ENCODE measurements at regions not wholly inside any gene's neighbourhood (a gene's known extent, or its start where the extent isn't known, plus 50 kb on each side); places are given as distances from the start of the nearest gene placed in this dataset.

DNA sequence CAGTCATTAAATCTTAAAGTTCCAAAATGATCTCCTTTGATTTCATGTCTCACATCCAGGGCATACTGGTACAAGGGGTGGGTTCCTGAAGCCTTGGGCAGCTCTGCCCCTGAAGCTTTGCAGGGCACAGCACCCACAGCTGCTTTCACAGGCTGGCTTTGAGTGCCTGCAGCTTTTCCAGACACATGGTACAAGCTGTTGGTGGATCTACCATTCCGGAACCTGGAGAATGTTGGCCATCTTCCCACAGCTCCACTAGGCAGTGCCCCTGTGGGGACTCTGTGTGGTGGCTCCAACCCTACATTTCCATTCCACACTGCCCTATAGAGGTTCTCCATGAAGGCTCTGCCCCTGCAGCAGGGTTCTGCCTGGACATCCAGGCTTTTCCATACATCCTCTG lies 211.1 kb upstream of the THBS1 start:
- ATAC-seq (ENCODE audit: low FRiP score) (no peak), DNase-seq (ENCODE audit: low spot score) (no peak)
- TF ChIP-seq, protein P1, sequence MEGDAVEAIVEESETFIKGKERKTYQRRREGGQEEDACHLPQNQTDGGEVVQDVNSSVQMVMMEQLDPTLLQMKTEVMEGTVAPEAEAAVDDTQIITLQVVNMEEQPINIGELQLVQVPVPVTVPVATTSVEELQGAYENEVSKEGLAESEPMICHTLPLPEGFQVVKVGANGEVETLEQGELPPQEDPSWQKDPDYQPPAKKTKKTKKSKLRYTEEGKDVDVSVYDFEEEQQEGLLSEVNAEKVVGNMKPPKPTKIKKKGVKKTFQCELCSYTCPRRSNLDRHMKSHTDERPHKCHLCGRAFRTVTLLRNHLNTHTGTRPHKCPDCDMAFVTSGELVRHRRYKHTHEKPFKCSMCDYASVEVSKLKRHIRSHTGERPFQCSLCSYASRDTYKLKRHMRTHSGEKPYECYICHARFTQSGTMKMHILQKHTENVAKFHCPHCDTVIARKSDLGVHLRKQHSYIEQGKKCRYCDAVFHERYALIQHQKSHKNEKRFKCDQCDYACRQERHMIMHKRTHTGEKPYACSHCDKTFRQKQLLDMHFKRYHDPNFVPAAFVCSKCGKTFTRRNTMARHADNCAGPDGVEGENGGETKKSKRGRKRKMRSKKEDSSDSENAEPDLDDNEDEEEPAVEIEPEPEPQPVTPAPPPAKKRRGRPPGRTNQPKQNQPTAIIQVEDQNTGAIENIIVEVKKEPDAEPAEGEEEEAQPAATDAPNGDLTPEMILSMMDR (IDR thresholded peaks at IDR 0.05): no peak

DNA sequence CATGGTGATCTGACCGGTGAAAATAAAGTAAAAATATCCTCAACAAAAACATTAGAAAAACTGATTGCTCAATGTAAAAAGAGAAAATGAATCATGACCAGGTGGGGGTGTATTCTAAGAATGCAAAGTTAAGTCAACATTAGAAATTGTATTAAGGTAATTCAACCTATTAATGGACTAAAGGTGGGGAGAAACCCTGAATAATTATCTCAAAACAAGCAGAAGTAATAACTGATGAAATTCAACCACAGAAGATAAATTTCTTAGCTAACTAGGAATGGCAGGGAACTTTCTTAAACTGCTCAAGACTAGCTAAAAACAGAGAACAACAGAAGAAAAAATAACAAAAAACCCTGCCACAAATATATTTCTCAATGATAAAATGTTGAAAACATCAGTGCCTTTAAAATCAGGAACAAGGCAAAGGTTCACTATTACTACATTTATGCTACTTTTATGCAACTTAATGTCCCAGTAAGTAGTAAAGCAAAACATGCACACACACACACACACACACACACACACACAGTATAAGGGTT lies 204.4 kb upstream of the THBS1 start:
- ATAC-seq (ENCODE audit: low FRiP score) (no peak), DNase-seq (ENCODE audit: low spot score) (no peak)
- TF ChIP-seq, protein P1 (IDR thresholded peaks at IDR 0.05): no peak

DNA sequence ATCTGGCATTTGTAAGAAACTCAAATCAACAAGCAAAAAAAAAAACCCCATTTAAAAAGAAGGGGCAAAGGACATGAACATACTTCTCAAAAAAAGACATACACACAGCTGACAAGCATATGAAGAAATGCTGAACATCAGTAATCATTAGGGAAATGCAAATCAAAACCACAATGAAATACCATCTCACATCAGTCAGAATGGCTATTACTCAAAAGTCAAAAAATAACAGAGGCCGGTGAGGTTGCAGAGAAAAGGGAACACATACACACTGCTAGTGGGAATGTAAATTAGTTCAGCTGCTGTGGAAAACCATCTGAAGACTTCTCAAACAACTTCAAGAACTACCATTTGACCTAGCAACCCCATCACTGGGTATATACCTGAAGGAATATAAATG lies 199.4 kb upstream of the THBS1 start:
- DNase-seq (ENCODE audit: low spot score) (no peak), ATAC-seq (ENCODE audit: low FRiP score) (no peak)
- TF ChIP-seq, protein P1 (IDR thresholded peaks at IDR 0.05): no peak

DNA sequence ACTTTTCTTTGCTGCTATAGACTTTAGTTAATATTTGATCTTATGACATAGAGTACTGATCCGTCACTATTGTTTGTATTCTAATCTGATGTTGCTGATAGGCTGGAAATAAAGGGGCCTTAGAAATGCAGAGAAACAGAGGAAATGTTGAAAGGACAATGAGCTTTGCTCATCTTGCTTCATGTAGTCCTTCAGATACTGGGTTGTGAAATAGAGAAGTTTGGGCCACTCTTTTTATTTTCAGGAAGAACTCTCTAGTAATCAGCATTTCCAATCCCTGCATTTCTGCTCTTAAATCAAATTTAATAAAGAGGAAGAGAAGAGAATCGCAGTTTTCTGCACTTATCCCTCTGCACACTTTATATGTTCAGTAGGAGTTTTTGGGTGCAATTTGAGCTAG lies 192.8 kb upstream of the THBS1 start:
- no peak for DNase-seq (ENCODE audit: low spot score)
- ATAC-seq (ENCODE audit: low FRiP score): no peak
- TF ChIP-seq, protein P1 (IDR thresholded peaks at IDR 0.05): no peak

DNA sequence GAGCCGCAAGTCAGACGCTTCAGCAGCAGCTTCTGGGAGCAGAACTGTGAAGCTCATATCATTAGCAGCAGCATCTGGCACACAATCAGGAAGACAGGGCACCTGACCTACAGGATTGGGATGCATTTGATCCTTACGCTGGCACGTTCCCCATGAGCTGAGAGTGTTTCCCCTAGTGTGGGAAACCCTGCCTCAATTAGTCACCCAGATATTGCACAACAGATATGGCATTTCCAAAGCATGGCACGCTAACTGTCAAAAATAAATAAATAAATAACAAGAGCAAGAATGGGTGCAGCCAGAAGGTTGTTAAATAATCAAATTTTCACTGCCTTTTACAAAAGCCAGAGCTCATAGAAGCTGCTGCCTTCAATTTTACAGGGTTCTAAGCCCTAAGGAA lies 189.6 kb upstream of the THBS1 start:
- DNase-seq (ENCODE audit: low spot score) (no peak), ATAC-seq (ENCODE audit: low FRiP score) (no peak)
- TF ChIP-seq, protein P1 (IDR thresholded peaks at IDR 0.05): no peak

- TF ChIP-seq, protein P1 (IDR thresholded peaks at IDR 0.05): no peak
- DNase-seq (ENCODE audit: low spot score): no peak
- no peak for ATAC-seq (ENCODE audit: low FRiP score)
These were observed 188.3 kb upstream of the THBS1 start for GRCh38 chr15:39392469-39393047.

- no peak for DNase-seq (ENCODE audit: low spot score)
- TF ChIP-seq, protein P1 (IDR thresholded peaks at IDR 0.05): no peak
- ATAC-seq (ENCODE audit: low FRiP score): no peak
These were observed 187.1 kb upstream of the THBS1 start for GRCh38 chr15:39393575-39394335.
